Urinary bladder (tissue), 3 donors: ENCODE measurements at regions not wholly inside any gene's neighbourhood (a gene's known extent, or its start where the extent isn't known, plus 50 kb on each side); places are given as distances from the start of the nearest gene placed in this dataset.
A peak's percentile ranks its signal among the peaks of the same experiment; 100 is the strongest.
"Not testable (repeated sequence)": the region's sequence is repeated elsewhere in the genome, so short reads cannot be mapped to it uniquely, and the experiment has no call there.

Source experiments
- DNase-seq: peaks from one replicate; pipeline ENCODE4 v3.0.0-alpha.2; 2015; ENCODE audit errors: extremely low spot score
- H3K27ac ChIP-seq: one replicate; pipeline ENCODE4 v1.5.1; 2013; ENCODE audit warnings: low read depth, mild to moderate bottlenecking, moderate library complexity
- H3K36me3 ChIP-seq: one replicate; pipeline ENCODE4 v1.6.1; 2013; ENCODE audit warnings: mild to moderate bottlenecking, moderate library complexity; ENCODE audit not compliant: insufficient read depth
- H3K4me1 ChIP-seq: one replicate; pipeline ENCODE4 v1.6.1; 2013; ENCODE audit warnings: mild to moderate bottlenecking, moderate library complexity; ENCODE audit not compliant: insufficient read depth
- H3K4me3 ChIP-seq: one replicate; pipeline ENCODE4 v1.5.1; 2013; ENCODE audit warnings: low read depth, low read length
- WGBS: extraction: QIAGEN DNeasy Blood & Tissue Kit; methylation state at CpG from one replicate; pipeline ENCODE4 v1.1.7; 2013; 5-methylcytosine and 5-hydroxymethylcytosine counted together
- donor health status: healthy with polysubstance abuse.
- donor health status: healthy.

DNA sequence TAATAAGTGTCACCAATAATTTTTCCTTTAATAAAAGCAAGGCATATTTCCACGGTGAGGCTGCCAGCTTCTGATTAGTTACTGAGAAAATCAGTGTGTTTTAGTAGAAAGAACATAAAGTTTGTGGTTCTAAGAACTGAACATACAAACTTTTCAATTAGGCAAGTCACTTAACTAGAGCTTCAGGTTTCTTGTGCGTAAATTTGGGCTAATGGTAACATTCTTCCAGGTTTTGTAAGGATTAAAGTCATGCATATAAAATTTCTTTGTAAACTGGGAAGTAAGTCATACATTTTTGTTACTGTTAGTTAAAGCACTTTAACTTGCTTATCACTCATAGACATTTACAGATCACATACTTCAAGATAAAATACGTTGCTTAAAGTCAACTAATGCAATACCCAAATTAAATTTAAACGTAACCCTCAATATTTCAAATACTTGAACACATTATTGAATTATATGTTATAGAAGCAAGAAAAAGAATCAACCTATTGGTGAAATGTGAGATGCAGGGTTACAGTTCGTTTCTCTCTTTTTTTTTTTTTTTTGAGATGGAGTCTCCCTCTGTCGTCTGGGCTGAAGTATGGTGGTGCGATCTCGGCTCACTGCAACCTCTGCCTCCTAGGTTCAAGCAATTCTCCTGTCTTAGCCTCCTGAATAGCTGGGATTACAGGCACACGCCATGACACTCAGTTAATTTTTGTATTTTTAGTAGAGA, 327.3 kb upstream of the NOX3 start:
- Histone ChIP-seq H3K36me3 (no peaks in the 10 kb centered on the region), H3K4me3 (no peak overlapping the region), H3K27ac (no peak overlapping the region), H3K4me1 (no peaks in the 10 kb centered on the region)
- 65% methylated on average over 9 of the region's 9 CpGs for WGBS
- DNase-seq = no peak

DNA sequence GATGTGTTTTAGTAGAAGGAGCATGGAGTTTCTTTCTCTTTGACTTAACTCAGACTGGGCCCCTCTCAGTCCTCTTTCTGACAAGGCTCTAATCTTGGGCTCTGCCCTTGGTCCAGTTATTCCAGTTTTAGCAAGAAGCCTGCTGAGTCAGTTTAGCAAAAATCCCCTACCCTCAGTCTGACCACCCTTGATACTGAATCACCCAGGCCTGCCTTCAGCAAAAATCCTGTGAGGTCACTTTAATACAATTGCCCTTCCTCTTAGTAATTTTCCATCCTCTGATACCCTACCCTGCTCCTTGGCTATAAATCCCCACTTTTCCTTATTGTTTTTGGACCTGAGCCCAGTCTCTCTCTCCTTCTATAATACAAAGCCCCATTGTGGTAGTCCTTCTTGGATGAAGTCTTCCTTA, 326.7 kb upstream of the NOX3 start:
- H3K27ac ChIP-seq = no peak overlapping the region
- peak; percentile 20 for DNase-seq

DNA sequence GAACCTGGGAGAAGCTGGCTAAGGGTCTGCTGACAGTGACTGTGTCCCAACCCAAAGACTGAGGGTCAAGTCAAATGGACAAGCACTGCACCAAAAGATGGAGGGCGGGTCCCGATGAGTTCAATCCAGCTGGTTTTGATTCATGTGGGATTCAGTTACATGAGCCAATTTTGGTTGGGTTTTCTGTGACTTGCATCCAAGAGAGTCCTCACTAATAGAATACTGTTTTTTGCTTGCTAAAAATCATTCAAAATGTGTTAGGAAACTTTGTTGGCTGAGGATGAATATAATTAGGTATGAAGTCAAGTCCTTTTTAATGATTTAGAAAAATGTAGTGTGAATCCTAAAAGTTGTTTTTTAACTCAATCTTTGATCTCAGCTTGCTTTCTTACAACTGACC, 323.8 kb upstream of the NOX3 start:
- DNase-seq = no peak
- H3K4me1 ChIP-seq = no peaks in the 10 kb centered on the region
- no peaks in the 10 kb centered on the region for H3K36me3 ChIP-seq
- H3K27ac ChIP-seq = no peak overlapping the region
- WGBS = 54% methylated on average over 2 of the region's 2 CpGs
- no peak overlapping the region for H3K4me3 ChIP-seq

More for the DNA sequence above, 326.7 kb upstream of the NOX3 start:
- H3K4me1 ChIP-seq = no peaks in the 10 kb centered on the region
- no peak overlapping the region for H3K4me3 ChIP-seq
- H3K36me3 ChIP-seq = no peaks in the 10 kb centered on the region

DNA sequence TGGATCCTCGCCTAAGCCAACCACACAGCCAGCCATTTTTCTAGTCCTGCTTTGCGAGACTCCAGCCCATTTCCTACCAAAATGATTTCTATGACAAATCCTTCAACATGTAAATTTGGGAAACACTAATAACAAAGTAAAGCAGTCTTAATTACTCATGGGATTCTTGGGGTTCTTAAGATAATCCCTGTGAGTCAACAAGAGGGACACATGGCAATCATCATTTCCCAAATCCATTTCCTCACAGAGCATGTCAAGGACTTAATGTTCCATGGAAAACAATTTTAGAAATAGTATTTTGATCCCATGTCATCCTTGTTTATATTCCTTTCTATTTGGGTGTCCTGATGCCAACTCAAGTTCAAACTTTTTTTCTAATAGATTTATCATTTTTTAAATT, 322.7 kb upstream of the NOX3 start:
- Histone ChIP-seq H3K4me3 (no peak overlapping the region), H3K27ac (no peak overlapping the region), H3K4me1 (no peaks in the 10 kb centered on the region), H3K36me3 (no peaks in the 10 kb centered on the region)
- 94% methylated on average over 2 of the region's 2 CpGs for WGBS
- no peak for DNase-seq

DNA sequence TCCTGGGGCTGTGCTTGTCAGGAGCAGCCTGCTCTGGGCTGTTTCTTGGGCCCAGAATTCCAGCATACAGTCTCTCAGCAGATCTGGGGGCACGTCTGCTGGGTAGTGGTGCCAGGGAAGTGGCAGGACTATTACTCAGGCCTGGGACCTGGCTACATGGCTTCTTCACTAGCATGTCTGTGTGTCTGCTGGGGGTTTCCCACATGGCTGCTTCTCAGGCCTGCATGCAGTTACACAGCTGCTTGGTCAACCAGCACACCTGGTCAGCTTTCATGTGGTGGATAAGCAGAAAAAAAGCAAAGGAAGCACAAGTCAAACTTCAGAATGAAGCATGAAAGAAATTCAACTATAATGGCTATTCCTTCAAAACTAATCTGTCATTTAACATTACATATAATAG, 316.2 kb upstream of the NOX3 start:
- Histone ChIP-seq H3K4me3 (no peak overlapping the region), H3K4me1 (no peaks in the 10 kb centered on the region), H3K36me3 (no peaks in the 10 kb centered on the region), H3K27ac (no peak overlapping the region)
- no peak for DNase-seq
- 93% methylated on average over 1 of the region's 1 CpG for WGBS

DNA sequence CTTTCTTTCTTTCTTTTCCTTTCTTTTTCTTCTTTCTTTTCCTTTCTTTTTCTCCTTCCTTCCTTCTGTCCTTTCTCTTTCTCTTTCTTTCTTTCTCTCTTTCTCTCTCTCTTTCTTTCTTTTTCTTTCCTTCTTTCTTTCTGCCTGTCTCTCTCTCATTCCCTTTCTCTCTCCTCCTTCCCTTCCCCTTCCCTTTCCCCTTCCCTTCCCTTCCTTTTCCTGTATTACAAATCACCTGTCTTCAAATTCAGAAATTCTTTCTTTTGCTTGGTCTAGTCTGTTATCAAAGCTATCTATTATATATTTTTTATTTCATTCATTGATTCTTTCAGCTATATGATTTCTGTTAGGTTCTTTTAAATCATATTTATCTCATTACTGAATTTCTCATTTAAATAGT, 315.2 kb upstream of the NOX3 start:
- no peak overlapping the region for H3K27ac ChIP-seq
- no peak overlapping the region for H3K4me3 ChIP-seq
- no peaks in the 10 kb centered on the region for H3K4me1 ChIP-seq
- DNase-seq = no peak
- no peaks in the 10 kb centered on the region for H3K36me3 ChIP-seq

DNA sequence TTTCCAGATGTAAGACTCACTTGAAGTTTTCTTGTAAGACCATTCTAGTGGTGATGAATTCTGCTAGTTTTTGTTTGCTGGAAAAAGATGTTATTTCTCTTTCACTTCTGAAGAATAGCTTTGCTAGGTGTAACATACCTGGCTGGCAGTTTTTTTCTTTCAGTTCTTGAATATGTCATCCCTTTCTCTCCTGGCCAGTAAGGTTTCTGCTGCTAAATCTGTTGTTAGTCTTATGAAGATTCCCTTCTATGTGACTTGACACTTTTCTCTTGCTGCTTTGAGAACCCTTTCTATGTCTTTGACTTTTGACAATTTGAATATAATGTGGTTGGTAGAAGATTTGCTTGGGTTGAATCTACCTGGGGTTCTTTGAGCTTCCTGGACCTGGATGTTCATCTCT, 314.7 kb upstream of the NOX3 start:
- DNase-seq = no peak
- H3K27ac ChIP-seq = no peak overlapping the region
- H3K36me3 ChIP-seq = no peaks in the 10 kb centered on the region
- no peaks in the 10 kb centered on the region for H3K4me1 ChIP-seq
- H3K4me3 ChIP-seq = no peak overlapping the region

DNA sequence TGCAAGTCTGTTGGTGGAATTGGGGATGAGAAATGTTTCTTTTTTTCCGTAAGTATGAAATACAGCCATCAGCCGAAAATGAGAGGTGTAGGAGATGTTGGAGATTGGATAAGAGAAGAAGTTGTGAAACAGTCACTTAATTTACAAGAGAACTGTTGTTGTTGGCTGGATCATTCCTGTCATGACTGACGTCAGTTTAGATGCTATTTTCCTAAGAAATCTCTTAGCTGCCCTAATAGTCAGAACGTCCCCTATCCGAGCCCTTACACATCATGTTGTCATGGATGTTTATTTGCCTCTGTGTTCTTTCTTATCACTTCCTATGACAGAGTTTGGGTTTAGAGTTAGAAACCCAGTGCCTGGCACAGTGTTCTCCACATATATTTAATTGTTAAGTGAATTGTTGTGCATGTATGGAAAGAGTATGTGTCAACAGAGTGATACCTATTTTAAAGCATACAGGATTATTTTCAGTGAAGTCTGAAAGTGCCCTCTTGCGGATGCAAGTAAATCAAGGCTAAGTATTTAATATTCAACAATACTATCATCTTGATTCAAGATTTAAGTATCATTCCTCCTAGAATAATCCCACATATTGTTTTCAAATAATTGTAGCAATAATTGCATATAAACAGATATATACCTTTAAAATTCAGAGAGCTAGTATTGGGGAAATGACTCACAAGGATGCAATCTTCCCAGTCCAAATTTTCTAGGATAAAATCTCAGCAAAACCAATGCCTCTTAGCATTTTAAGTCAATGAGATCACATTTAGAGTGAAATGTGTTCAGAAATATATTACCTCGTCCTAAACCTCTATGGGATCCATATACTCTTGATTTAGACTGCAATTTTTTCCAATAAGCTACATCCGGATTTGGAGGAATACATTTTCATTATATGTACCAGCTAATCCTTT, 309.9 kb upstream of the NOX3 start:
- Histone ChIP-seq H3K27ac (no peak overlapping the region), H3K36me3 (no peaks in the 10 kb centered on the region), H3K4me3 (no peak overlapping the region), H3K4me1 (no peaks in the 10 kb centered on the region)
- DNase-seq = no peak
- WGBS = 85% methylated on average over 8 of the region's 8 CpGs

DNA sequence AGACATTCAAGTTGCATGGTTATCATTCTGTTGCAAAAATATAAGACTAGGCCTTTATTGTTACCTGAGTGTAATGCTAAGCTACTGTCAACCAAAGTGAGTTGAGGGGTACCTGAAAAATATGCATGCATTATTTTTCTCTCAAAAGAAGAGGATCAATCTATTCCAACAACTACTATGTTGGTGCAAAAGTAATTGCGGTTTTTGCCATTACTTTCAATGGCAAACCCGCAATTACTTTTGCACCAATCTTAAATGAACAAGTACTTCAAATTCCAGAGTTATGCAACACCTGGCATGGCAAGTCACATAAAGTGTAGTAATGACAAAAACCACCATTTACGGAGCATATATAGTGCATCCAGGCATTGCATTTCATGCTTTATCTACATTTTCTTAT, 307.0 kb upstream of the NOX3 start:
- H3K36me3 ChIP-seq = no peaks in the 10 kb centered on the region
- DNase-seq = no peak
- no peaks in the 10 kb centered on the region for H3K4me1 ChIP-seq
- no peak overlapping the region for H3K4me3 ChIP-seq
- no peak overlapping the region for H3K27ac ChIP-seq
- WGBS = 92% methylated on average over 3 of the region's 3 CpGs

DNA sequence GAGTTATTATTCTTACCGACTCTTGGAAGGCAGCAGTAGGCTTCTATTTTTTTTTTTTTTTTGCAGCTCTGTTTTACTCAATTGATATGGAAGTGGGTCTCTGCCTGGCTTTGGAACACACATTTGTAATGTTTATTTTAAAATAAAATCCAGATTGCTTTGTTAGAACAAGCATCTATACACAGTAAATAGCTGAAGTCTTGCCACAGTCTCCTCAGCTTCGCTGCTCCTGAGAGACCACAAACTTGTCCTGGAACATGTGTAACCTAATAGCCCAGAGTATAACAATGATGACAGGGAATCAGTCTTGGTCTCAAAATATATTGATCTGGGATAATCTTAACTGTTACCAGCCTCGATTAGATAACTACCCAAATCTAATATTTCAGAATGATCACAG, 299.8 kb upstream of the NOX3 start:
- no peak overlapping the region for H3K27ac ChIP-seq
- no peak overlapping the region for H3K4me3 ChIP-seq
- DNase-seq = no peak
- WGBS = 23% methylated on average over 3 of the region's 3 CpGs
- H3K36me3 ChIP-seq = no peaks in the 10 kb centered on the region
- H3K4me1 ChIP-seq = no peaks in the 10 kb centered on the region

DNA sequence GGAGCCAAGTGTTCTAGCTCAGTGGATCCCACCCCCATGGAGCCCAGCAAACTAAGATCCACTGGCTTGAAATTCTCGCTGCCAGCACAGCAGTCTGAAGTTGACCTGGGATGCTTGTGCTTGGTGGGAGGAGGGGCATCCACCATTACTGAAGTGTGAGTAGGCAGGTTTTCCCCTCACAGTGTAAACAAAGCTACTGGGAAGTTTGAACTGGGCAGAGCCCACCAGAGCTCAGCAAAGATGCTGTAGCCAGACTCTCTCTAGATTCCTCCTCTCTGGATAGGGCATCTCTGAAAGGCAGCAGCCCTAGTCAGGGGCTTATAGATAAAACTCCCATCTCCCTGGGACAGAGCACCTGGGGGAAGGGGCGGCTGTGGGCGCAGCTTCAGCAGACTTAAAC, 293.1 kb upstream of the NOX3 start:
- H3K36me3 ChIP-seq, H3K4me3 ChIP-seq, DNase-seq, H3K4me1 ChIP-seq, H3K27ac ChIP-seq: not testable (repeated sequence)
- WGBS = 78% methylated on average over 3 of the region's 3 CpGs

DNA sequence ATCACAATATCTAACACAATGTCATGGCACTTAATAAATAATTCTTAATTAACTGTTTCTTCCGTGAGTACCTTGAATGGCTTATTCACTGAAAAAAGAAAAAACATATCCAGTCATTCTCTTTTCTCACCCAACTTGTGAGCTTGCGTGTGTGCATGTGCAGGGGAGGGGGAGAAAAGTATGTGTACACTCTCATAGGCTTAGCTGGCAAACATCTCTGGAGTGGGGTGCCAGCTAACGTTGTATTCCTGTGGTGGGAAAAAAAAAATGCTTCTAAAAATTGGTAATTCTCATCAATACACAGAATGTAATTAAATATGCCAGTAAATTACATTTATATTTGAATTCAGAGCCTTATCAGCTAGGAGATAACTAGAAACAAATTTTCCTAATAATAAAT, 291.9 kb upstream of the NOX3 start:
- no peaks in the 10 kb centered on the region for H3K4me1 ChIP-seq
- 73% methylated on average over 3 of the region's 3 CpGs for WGBS
- no peak for DNase-seq
- no peak overlapping the region for H3K4me3 ChIP-seq
- no peaks in the 10 kb centered on the region for H3K36me3 ChIP-seq
- no peak overlapping the region for H3K27ac ChIP-seq

DNA sequence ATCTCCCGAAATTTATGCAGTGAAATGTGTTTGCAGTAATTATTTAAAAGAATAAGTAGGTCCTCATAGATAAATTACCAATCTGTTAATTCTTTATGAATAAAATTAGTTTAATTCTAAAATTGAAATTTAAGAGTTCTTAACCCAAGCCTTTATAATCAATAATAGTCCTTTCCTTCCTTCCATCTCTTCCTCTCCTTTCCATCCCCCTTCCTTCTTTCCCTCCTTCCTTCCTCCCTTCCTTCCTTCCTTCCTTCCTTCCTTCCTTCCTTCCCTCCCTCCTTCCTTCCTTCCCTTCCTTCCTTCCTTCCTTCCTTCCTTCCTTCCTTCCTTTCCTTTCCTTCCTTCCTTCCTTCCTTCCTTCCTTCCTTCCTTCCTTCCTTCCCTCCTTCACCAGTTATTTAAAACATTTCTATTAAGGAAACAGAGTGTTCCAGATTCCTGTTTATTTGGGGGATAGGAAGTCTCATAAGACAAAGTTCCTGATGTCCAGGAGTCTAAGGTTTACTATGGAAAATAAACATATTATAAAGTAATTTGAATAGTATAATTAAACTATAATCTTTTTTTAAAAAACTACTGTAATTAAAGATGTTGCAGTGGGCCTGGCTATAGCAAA, 285.3 kb upstream of the NOX3 start:
- Histone ChIP-seq H3K4me1 (no peaks in the 10 kb centered on the region), H3K36me3 (no peaks in the 10 kb centered on the region), H3K4me3 (no peak overlapping the region), H3K27ac (no peak overlapping the region)
- no peak for DNase-seq
- 86% methylated on average over 1 of the region's 1 CpG for WGBS

DNA sequence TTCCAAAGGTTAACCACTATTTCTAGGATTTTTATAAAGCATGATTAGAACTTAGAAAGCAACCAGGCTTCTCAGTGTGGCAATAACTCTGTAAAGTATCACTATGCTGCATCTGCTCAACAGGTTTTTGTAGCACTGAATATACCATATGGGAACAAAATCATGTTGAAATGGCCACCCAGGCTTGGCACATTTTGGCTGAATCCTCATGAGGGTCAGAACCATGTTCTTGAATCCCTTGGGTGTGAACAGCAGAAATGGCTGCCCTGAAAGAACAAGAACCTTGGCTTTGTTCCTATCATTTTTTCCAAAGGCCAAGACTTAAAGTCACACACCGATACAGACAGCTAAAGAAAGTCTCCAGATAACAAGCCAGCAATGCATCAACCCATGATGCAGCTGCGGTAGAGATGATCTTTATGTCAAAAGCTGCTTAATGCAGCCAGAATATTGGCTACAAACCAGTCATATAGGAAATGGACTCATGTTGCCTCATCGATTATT, 283.0 kb upstream of the NOX3 start:
- no peaks in the 10 kb centered on the region for H3K4me1 ChIP-seq
- 76% methylated on average over 3 of the region's 3 CpGs for WGBS
- H3K36me3 ChIP-seq = no peaks in the 10 kb centered on the region
- DNase-seq = no peak
- no peak overlapping the region for H3K4me3 ChIP-seq
- no peak overlapping the region for H3K27ac ChIP-seq
